HG02852 (cell line): ENCODE measurements at regions not wholly inside any gene's neighbourhood (a gene's known extent, or its start where the extent isn't known, plus 50 kb on each side); places are given as distances from the start of the nearest gene placed in this dataset.

ENCODE experiments used
- ATAC-seq: cut with Tn5 transposase; IDR thresholded peaks from one replicate; pipeline ENCODE4 v1.9.1; 2021; ENCODE audit warnings: mild to moderate bottlenecking, moderate library complexity; ENCODE audit not compliant: unreplicated experiment

DNA sequence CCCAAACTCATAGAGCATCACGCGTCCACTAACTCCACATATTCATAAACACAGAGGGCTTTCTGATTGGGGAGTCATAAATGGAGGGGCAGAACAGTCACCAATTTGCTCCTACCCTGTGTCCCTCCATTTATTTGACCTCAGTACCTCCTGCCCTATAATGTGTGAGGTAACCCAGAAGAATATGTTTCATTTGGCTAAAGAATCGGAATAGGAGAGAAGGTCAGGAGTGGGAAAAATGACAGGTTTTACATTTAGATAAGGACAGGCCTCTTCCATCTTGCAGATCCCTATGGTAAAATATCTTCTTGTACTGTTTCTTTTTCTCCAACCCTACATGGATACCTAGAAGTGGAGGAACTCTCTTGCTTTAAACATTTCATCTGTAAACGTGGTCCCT lies 578.0 kb downstream of the TUSC7 start:
- ATAC-seq, result no peak

GRCh38 chr3:117291476-117291875 lies 581.9 kb downstream of the TUSC7 start:
- ATAC-seq, result no peak

- ATAC-seq, result no peak
Measured at GRCh38 chr3:117297065-117297464, 587.5 kb downstream of the TUSC7 start.

DNA sequence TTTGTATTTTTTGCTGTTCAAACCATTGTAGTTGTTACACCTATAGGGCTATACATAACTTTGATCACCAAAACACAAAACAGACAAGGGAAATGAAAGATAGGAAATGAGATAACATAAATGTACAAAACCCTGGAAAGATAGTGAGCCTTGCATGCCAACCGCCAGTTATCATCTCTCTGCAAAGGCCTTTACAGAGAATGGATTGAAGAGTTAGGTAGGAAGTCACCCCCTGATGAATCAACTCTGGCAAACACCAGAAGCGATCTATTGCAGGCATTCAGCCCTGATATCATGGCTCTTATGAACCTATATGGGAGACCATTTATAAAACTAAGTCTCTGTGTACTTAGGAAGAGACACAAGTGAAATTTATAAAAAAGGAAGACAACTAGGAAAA lies 588.0 kb downstream of the TUSC7 start:
- ATAC-seq, result no peak

DNA sequence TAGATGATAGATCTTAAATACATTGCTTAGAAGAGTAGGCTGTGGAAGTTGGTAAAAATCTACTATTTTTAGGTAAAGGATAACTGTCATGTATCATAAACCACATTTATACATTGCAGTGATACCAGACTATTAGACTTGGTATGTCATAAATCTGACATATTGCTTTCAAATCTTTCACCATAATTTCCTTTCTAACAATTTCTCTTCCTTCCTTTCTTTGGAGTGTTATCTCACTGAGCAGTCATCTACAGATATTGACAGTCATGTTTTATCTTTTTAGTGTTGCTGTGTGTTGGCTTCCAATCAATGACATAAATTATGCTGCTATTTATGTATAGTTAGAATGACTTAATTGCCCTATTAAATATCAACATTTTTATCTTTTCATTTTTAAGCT lies 588.7 kb downstream of the TUSC7 start:
- no peak for ATAC-seq

DNA sequence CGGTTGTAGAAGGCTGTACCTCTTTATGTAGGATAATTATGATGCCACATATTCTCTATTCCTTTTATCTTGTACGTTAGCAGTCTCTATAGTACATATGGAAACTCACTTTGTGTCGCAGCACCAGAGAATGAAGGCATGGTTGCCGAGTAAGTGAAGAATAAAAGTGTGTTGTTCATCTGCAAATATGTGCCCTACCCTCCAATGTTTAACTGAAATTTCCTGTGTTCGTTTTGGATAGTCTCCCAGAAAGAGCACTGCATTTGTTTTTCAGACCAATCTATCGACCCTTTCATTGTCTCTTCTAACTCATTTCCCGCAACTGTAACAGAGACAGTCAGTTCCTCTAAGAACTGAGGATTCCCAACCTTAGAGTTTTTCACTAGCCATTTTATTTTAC lies 592.8 kb downstream of the TUSC7 start:
- ATAC-seq, result no peak

DNA sequence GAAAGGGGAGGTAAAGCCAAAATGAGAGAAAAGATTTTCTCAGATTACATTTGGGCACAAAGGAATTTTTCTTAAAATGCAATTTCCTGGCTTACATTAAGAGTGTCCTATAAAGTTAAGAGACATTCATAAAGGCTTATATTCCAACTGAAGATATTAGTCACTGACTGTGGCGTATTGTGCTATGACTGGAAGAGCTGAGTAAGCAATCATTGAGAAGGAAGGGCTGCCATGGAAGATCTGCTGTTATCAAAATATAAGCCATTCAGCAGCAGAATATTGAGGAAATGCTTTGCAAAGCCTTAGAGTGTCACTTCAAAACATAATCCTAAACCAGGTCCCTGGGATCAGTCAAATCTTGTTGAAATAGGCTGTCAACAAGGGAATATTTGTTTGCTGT lies 593.9 kb downstream of the TUSC7 start:
- ATAC-seq, result no peak

GRCh38 chr3:117304681-117305080 lies 595.1 kb downstream of the TUSC7 start:
- no peak for ATAC-seq

DNA sequence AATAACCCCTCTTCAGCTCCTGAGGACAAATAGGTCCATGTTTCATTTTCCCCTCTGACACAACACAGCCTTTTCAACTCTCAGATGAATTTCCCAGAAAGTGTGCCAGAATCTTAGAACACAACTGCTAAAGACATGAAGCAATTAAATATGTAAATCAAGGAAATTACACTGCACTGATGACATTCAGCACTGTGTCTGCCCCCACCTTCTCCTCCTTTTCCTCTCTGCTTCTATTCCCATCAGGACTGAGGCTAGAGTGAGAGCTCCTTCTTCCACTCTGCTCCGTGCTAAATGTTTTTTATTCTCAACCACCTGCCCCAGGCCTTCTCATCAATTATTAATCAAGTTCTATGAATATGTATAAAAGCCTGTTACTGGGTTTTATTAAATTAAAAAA lies 596.1 kb downstream of the TUSC7 start:
- ATAC-seq, result no peak

DNA sequence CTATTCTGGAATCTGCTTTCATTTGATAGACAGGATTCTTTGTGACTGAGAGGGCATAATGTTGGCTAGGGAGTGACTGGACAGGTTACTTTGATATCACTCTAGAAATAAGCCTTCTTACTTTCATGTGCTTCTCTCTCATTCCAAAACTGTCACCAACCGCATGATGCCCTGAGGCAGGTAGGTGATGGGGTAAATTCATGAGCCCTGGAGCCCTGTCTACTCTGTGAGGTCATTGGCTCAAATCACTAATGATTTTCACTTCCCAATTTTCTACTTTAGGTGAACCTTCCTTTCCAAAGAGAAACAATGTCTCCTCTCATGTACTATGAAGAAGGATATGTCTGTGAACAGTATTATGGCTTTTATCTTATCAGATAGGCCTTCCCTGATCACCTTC lies 596.7 kb downstream of the TUSC7 start:
- no peak for ATAC-seq

- no peak for ATAC-seq
Measured at GRCh38 chr3:117308353-117308752, 598.8 kb downstream of the TUSC7 start.

DNA sequence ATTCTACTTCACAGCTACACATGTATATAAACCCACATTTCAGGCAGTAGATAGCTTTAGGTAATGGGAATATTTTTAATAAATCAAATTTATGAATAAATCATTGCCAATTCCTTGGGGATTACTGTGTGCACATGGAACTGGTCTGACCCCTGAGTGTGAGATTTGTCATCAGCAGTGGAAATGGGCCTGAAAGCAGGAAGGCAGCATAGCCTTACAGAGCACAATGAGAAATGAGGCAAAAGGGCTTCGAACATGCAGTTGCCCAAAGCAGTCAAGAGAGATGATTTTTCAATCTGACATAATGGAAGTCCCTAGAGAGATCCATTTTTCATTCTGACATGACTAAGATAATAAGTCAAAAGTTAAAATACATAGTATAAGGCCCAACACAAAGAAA lies 599.2 kb downstream of the TUSC7 start:
- no peak for ATAC-seq

DNA sequence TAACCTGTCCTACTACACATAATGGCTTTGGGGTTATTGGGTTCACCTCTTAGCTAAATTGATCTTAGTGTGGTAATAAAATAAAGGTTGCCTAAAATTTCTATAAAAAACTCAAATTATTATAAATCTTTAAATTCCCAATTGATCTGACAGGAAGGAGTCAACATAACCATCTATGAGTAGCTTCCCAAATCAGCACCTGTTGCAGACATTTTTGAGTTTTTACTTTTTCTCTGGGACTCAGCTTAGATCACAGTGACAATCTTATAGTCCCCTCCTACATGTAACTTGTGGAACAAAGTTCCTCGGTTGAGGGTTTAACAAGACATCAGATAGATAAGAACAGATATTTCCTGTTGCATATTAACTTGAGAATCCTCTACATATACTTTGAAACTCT lies 601.0 kb downstream of the TUSC7 start:
- no peak for ATAC-seq

DNA sequence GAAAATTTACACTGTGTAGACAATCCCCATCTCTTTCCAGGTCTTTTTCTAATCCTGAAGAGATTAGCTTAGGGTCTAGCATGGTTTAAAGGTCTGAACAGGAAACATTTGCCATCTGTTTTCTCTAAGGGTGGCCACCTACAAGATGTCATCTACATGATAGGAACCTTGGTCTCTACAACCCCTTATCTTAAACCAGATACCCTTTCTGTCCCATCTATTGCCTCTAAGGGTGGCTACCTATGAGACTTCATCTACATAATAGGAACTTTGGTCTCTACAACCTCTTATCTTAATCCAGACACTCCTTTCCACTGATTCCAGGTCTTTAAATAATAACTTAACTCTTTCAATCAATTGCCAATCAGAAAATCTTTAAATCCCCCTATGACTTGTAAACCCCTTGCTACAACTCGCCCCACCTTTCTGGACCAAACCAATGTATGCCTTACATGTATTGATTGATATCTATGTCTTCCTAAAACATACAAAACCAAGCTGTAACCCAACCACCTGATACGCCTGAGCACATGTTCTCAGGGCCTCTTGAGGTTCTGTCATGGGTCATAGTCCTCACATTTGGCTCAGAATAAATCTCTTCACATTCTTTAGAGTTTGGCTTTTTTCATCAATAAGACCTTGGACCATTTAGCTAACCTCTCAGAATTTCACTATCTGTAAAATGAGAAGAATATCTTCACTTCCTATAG lies 605.0 kb downstream of the TUSC7 start:
- ATAC-seq, result no peak

DNA sequence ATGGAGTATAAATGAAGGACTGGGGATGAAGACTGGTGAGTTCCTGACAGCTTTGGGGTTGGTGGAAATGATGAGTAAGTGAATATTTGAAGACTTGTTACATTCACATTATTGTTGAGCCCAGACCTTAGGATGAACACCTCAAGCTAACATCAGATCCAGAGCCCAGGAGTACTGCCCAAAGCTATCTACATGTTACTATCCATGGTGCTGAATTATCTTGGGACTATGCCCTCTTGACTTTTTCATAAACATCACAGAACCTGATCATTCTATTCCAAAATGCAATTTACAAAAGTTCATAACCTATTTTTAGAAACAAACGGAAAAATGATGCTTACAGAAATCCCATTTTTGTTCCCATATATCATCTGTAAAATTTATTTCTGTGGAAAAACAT lies 613.3 kb downstream of the TUSC7 start:
- ATAC-seq, result no peak

DNA sequence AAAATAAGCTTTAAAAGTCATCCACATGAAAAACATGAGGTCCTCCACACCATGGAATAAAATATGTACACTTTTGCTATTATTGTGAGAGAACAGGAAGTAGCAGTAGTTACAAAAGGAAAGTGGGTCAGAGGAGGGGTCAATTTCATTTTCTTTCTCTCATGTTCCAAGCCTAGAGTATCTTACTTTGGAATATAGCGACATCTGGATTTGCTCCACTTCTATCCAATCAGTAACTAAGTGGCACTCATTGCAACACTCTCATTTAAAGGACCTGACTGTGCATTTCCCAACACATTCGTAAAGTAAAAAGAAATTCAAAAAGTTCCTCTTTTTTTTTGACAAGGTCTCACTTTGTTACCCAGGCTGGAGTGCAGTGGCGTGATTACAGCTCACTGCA lies 637.3 kb downstream of the TUSC7 start:
- ATAC-seq, result no peak

DNA sequence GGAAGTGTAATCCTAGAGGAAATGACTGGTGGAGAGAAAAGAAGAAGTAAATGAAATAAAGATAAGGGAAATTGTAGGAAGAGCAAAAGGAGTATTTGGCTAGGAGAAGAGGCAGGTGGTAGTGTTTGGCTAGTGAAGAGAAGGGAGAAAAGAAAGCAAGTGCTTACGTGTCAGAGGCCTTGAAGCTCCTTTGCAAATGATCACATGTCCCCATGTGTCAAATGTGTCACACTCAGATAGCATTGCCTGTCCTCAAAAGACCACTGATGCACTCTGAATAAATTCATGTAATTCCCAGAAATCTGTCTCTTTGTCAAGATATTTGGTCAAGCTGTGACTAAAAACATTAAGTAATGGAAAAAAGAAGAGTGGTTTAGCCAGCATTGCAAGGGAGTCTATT lies 639.3 kb downstream of the TUSC7 start:
- no peak for ATAC-seq

GRCh38 chr3:117349566-117349965 lies 640.0 kb downstream of the TUSC7 start:
- no peak for ATAC-seq

DNA sequence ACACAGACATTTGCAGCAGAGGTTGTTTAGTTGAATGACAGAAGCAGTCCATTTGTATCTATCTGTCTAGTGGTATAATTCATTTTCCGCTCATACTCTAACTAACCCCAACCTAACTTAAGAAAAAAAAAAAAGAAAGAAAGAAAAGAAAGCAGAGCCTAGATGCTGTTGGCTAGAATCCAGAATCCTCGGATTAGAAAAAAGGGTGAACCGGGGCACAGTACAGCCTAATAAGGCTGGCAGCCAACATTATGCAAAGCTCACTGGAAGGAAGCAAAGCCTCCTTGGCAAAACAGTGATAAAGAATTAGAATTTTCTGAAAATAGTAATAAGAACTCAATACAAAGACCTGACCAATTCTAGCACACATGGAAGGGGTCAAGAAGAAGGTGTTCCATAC lies 640.8 kb downstream of the TUSC7 start:
- ATAC-seq, result no peak

GRCh38 chr3:117355566-117355965 lies 646.0 kb downstream of the TUSC7 start:
- no peak for ATAC-seq

GRCh38 chr3:117356091-117356705 lies 646.6 kb downstream of the TUSC7 start:
- ATAC-seq, result no peak

GRCh38 chr3:117358717-117359314 lies 649.2 kb downstream of the TUSC7 start:
- no peak for ATAC-seq

DNA sequence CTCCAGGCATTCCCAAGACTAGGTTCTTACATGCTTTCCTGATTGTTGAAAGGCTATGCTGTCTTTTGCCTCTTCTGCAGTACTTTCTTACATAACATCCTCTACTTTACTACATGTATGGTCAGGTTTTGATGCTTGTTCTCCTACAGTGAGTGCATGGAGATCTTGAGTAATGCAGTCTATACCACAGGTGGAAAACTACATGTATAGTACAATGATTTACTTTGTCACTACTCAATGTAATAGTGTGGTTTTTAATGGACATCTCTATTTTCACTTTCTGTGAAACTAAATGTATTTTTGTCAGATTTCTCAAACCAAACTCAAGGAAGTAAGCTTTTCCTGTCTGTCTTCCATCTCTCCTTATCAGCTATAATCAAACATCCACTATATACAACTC lies 657.0 kb downstream of the TUSC7 start:
- ATAC-seq, result no peak
